ENCODE measurements at regions not wholly inside any gene's neighbourhood (a gene's known extent, or its start where the extent isn't known, plus 50 kb on each side); places are given as distances from the start of the nearest gene placed in this dataset.

GRCh38 chr4:114209584-114209983 is 230.1 kb upstream of the ARSJ start:
- Histone ChIP-seq H3K9me3 (ENCODE audit: low read length) (no peaks in the 10 kb centered on the region), H3K27me3 (ENCODE audit: insufficient read depth, low read depth, low read length) (no peaks in the 10 kb centered on the region), H4K20me1 (ENCODE audit: insufficient read depth) (no peaks in the 10 kb centered on the region), H3K9me2 (ENCODE audit: insufficient read depth, low read length) (no peaks in the 10 kb centered on the region), H3K9ac (ENCODE audit: low read length) (no peak overlapping the region), H3K79me2 (replicated peaks; ENCODE audit: insufficient read depth, low read length) (no peaks in the 10 kb centered on the region), H3F3A (ENCODE audit: insufficient read depth, low read length, poor library complexity, severe bottlenecking) (no peaks in the 10 kb centered on the region), H3K4me3 (ENCODE audit: low read length) (no peak overlapping the region), H3K27ac (ENCODE audit: low read length) (no peak overlapping the region), H3K36me3 (ENCODE audit: insufficient read depth, low read length) (no peaks in the 10 kb centered on the region), H3K4me2 (ENCODE audit: low read length) (no peak overlapping the region), H2AFZ (ENCODE audit: low read depth, low read length) (no peak overlapping the region)
- TF ChIP-seq EZH2 (IDR thresholded peaks at IDR 0.05; ENCODE audit: borderline replicate concordance, insufficient read depth, low read length, poor library complexity, severe bottlenecking) (no peak), RAD21 (conservative IDR thresholded peaks at IDR 0.05) (no peak), CTCF (IDR thresholded peaks at IDR 0.05; ENCODE audit: poor library complexity, severe bottlenecking) (no peak), SMC3 (conservative IDR thresholded peaks at IDR 0.05; ENCODE audit: poor library complexity) (no peak), POLR2AphosphoS5 (IDR thresholded peaks at IDR 0.05) (no peak), MXI1 (conservative IDR thresholded peaks at IDR 0.05; ENCODE audit: poor library complexity, severe bottlenecking) (no peak), EP300 (conservative IDR thresholded peaks at IDR 0.05; ENCODE audit: poor library complexity, severe bottlenecking) (no peak), TAF1 (IDR thresholded peaks at IDR 0.05; ENCODE audit: low read depth) (no peak)
- TF ChIP-seq, protein P1, sequence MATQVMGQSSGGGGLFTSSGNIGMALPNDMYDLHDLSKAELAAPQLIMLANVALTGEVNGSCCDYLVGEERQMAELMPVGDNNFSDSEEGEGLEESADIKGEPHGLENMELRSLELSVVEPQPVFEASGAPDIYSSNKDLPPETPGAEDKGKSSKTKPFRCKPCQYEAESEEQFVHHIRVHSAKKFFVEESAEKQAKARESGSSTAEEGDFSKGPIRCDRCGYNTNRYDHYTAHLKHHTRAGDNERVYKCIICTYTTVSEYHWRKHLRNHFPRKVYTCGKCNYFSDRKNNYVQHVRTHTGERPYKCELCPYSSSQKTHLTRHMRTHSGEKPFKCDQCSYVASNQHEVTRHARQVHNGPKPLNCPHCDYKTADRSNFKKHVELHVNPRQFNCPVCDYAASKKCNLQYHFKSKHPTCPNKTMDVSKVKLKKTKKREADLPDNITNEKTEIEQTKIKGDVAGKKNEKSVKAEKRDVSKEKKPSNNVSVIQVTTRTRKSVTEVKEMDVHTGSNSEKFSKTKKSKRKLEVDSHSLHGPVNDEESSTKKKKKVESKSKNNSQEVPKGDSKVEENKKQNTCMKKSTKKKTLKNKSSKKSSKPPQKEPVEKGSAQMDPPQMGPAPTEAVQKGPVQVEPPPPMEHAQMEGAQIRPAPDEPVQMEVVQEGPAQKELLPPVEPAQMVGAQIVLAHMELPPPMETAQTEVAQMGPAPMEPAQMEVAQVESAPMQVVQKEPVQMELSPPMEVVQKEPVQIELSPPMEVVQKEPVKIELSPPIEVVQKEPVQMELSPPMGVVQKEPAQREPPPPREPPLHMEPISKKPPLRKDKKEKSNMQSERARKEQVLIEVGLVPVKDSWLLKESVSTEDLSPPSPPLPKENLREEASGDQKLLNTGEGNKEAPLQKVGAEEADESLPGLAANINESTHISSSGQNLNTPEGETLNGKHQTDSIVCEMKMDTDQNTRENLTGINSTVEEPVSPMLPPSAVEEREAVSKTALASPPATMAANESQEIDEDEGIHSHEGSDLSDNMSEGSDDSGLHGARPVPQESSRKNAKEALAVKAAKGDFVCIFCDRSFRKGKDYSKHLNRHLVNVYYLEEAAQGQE (IDR thresholded peaks at IDR 0.05; ENCODE audit: borderline replicate concordance) = no peak

DNA sequence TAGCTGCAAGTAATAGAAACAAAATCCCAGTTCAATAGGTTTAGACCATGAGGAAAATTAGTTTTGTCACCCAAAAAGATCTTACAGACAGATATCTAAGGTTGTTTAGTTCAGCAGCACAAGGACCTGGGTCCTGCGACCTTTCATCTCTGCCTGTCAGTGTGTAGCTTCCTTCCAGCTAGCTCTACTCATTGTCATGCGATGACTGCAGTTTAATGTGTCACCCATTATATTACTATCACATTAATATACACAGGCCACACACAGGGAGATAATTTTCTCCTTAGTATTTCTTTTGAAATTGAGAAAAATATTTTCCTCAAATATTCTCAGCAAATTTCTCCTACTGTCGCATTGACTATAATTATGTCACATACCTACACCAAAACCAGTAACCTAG is 232.1 kb upstream of the ARSJ start:
- H3K4me3 ChIP-seq (ENCODE audit: low read length) = no peak overlapping the region
- H3K36me3 ChIP-seq (ENCODE audit: insufficient read depth, low read length) = no peaks in the 10 kb centered on the region
- no peaks in the 10 kb centered on the region for H3K27me3 ChIP-seq (ENCODE audit: insufficient read depth, low read depth, low read length)
- H3K4me2 ChIP-seq (ENCODE audit: low read length) = no peak overlapping the region
- no peaks in the 10 kb centered on the region for H3F3A ChIP-seq (ENCODE audit: insufficient read depth, low read length, poor library complexity, severe bottlenecking)
- H2AFZ ChIP-seq (ENCODE audit: low read depth, low read length) = no peak overlapping the region
- H3K27ac ChIP-seq (ENCODE audit: low read length) = no peak overlapping the region
- no peaks in the 10 kb centered on the region for H3K79me2 ChIP-seq (replicated peaks; ENCODE audit: insufficient read depth, low read length)
- no peaks in the 10 kb centered on the region for H4K20me1 ChIP-seq (ENCODE audit: insufficient read depth)
- no peaks in the 10 kb centered on the region for H3K9me3 ChIP-seq (ENCODE audit: low read length)
- H3K9me2 ChIP-seq (ENCODE audit: insufficient read depth, low read length) = no peaks in the 10 kb centered on the region
- TF ChIP-seq, protein P1 (IDR thresholded peaks at IDR 0.05; ENCODE audit: borderline replicate concordance) = no peak
- no peak for TF ChIP-seq RAD21 (conservative IDR thresholded peaks at IDR 0.05)
- TF ChIP-seq POLR2AphosphoS5 (IDR thresholded peaks at IDR 0.05) = no peak
- no peak for TF ChIP-seq EZH2 (IDR thresholded peaks at IDR 0.05; ENCODE audit: borderline replicate concordance, insufficient read depth, low read length, poor library complexity, severe bottlenecking)
- no peak for TF ChIP-seq CTCF (IDR thresholded peaks at IDR 0.05; ENCODE audit: poor library complexity, severe bottlenecking)
- no peak overlapping the region for H3K9ac ChIP-seq (ENCODE audit: low read length)
